ENCODE measurements at regions not wholly inside any gene's neighbourhood (a gene's known extent, or its start where the extent isn't known, plus 50 kb on each side); places are given as distances from the start of the nearest gene placed in this dataset.

GRCh38 chr6:147035886-147036285 is 168.3 kb upstream of the STXBP5 start:
- DNase-seq (ENCODE audit: low spot score), result no peak

- no peak for DNase-seq (ENCODE audit: low spot score)
Measured at GRCh38 chr6:147037881-147038280, 166.3 kb upstream of the STXBP5 start.

GRCh38 chr6:147040121-147040910 is 163.9 kb upstream of the STXBP5 start:
- DNase-seq (ENCODE audit: low spot score), result no peak

- no peak for DNase-seq (ENCODE audit: low spot score)
Measured at GRCh38 chr6:147042679-147043078, 161.5 kb upstream of the STXBP5 start.

- no peak for DNase-seq (ENCODE audit: low spot score)
Measured at GRCh38 chr6:147043994-147044477, 160.2 kb upstream of the STXBP5 start.

GRCh38 chr6:147046141-147046877 is 157.9 kb upstream of the STXBP5 start:
- no peak for DNase-seq (ENCODE audit: low spot score)

- no peak for DNase-seq (ENCODE audit: low spot score)
Measured at GRCh38 chr6:147048930-147049329, 155.3 kb upstream of the STXBP5 start.

GRCh38 chr6:147053311-147053921 is 150.8 kb upstream of the STXBP5 start:
- no peak for DNase-seq (ENCODE audit: low spot score)

- no peak for DNase-seq (ENCODE audit: low spot score)
Measured at GRCh38 chr6:147054158-147054557, 150.1 kb upstream of the STXBP5 start.

- no peak for DNase-seq (ENCODE audit: low spot score)
Measured at GRCh38 chr6:147054871-147055270, 149.3 kb upstream of the STXBP5 start.

GRCh38 chr6:147055821-147056392 is 148.3 kb upstream of the STXBP5 start:
- no peak for DNase-seq (ENCODE audit: low spot score)

- DNase-seq (ENCODE audit: low spot score), result no peak
Measured at GRCh38 chr6:147057188-147057587, 147.0 kb upstream of the STXBP5 start.

- DNase-seq (ENCODE audit: low spot score), result no peak
Measured at GRCh38 chr6:147057705-147058342, 146.4 kb upstream of the STXBP5 start.

GRCh38 chr6:147058786-147059385 is 145.3 kb upstream of the STXBP5 start:
- no peak for DNase-seq (ENCODE audit: low spot score)

GRCh38 chr6:147060636-147061035 is 143.6 kb upstream of the STXBP5 start:
- no peak for DNase-seq (ENCODE audit: low spot score)

GRCh38 chr6:147061252-147061651 is 143.0 kb upstream of the STXBP5 start:
- DNase-seq (ENCODE audit: low spot score), result no peak

GRCh38 chr6:147063469-147064031 is 140.7 kb upstream of the STXBP5 start:
- no peak for DNase-seq (ENCODE audit: low spot score)

GRCh38 chr6:147065786-147066185 is 138.4 kb upstream of the STXBP5 start:
- DNase-seq (ENCODE audit: low spot score), result no peak

GRCh38 chr6:147067184-147067583 is 137.0 kb upstream of the STXBP5 start:
- DNase-seq (ENCODE audit: low spot score), result no peak

- no peak for DNase-seq (ENCODE audit: low spot score)
Measured at GRCh38 chr6:147071776-147072175, 132.4 kb upstream of the STXBP5 start.

GRCh38 chr6:147075381-147075780 is 128.8 kb upstream of the STXBP5 start:
- no peak for DNase-seq (ENCODE audit: low spot score)
